NCI-H526 (cell line): ENCODE measurements at regions not wholly inside any gene's neighbourhood (a gene's known extent, or its start where the extent isn't known, plus 50 kb on each side); places are given as distances from the start of the nearest gene placed in this dataset.
A peak's percentile ranks its signal among the peaks of the same experiment; 100 is the strongest.
"Not testable (repeated sequence)": the region's sequence is repeated elsewhere in the genome, so short reads cannot be mapped to it uniquely, and the experiment has no call there.

Source experiments
- DNase-seq, 2 experiments: peaks; one replicate each; lab custom pipeline; 2025; lab: John Stamatoyannopoulos, UW

GRCh38 chr1:120552190-120552589 is 137.4 kb downstream of the NBPF8 start:
- DNase-seq: not testable (repeated sequence)

DNA sequence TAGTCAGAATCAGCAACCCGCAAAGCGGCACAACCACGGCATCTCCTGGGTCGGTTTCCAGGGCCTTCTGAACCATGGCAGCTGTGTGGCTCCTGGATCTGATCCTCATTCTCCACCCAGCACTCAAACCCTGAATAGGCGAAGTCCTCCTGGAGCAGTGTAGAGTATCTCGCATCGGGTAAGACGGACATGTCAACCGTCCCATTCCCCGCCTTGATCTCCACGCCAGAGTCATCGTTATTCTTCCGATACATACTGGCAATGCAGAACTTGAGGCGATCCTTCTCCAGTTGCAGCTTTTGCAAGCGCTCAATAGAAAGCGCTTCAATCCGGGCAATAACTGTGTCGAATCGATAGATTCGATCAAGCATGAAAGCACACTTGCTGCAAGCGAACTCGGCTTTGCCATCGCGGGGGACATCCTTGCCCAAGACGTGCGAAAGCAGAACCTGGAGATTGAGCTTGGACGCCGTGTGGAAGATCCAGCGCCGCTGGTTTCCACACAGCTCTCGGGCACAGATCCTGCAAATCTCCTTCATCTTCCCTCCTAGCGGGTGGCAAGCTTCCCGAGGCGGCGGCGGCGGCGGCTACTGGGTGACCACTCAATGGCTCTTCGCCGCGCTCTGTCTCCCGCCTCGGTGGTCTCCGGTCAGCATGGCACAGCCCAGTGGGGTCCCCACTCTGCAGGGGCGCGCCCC is 142.9 kb downstream of the NBPF8 start:
- peak; percentile 25 to 26 for DNase-seq

DNA sequence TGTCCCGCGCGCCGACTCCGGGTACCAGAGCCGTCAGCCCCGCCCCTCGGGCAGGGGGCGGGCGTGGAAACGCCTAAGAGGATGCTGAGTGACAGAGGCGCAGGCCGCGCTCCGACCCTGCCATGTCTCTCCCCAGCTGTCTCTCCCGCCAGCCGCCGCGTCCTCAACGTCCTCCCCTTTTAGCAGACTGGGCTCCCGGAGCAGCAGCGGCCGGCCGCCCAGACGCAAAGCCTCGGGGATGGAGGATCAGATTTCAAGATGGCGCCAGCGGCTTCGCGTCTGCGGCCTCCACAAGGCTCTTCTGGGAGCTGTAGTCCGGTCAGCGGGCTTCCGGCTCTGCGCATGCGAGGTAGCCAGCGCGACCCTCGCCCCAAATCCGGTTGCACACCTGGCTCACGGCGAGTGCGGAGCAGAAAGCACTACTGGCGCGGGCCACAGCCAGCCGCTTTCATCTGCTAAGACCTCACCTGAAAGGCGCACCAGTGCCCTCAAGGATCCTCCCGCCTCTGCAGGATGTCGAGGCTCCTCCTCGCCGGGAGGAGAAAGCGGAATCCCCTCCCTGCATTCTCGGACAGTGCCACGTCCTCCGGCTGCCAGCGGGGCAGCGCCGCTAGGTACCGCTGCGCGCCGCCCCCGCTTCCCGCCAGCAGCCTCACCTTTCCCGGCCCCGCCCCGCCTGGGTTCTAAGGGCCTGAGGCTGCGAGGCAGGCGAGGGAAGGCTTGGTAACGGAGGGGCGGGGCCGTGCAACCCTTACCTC is 143.6 kb downstream of the NBPF8 start:
- peak; percentile 83 to 87 for DNase-seq

DNA sequence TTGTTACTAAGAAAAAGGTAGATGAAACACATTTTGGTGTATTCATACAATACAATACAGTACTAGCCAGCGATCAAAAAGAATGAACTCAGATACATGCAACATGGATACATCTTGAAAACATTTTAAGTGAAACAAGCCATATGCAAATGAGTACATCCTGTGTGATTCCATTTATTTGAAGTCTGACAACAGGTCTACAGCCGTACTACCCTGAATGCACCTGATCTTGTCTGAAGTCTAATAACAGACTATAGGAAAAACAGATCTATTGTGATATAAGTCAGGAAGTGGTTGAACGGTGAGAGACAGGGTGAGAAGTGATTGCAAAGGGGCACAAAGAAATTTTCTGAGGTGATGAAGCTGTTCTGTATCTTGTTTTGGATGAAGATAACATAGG is 146.9 kb downstream of the NBPF8 start:
- DNase-seq: peak in 1 of 2 experiments; percentile 17

- DNase-seq: not testable (repeated sequence)
These were observed 150.6 kb downstream of the NBPF8 start for GRCh38 chr1:120565396-120565795.

- DNase-seq: not testable (repeated sequence)
These were observed 152.8 kb downstream of the NBPF8 start for GRCh38 chr1:120567620-120568019.

GRCh38 chr1:120575201-120575600 is 148.5 kb upstream of the NBPF26 start:
- not testable (repeated sequence) for DNase-seq

DNA sequence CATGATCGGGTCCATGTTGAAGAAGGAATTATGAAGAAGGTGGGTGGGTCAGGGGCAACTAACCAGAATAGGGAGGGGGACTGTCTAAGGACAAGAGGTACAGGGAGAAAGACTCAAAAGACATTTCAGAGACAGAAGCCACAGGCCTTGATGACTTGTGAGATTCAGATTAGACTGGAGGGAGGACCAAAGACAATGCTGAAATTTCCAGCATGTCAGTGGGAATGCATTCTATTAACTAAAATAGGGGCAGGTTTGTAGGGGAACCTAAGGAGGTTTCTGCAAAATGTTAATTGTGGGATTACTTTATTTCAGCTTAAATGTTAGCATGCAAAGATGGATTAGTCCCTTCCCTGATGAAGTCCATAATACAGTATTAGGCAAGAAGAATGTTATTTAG is 141.6 kb upstream of the NBPF26 start:
- DNase-seq: not testable (repeated sequence)

- DNase-seq: not testable (repeated sequence)
These were observed 137.7 kb upstream of the NBPF26 start for GRCh38 chr1:120586053-120586452.

GRCh38 chr1:120588811-120589210 is 134.9 kb upstream of the NBPF26 start:
- DNase-seq: not testable (repeated sequence)

GRCh38 chr1:120591774-120592173 is 132.0 kb upstream of the NBPF26 start:
- DNase-seq: not testable (repeated sequence)

- DNase-seq: not testable (repeated sequence)
These were observed 130.8 kb upstream of the NBPF26 start for GRCh38 chr1:120592943-120593342.

GRCh38 chr1:120593648-120594047 is 130.1 kb upstream of the NBPF26 start:
- DNase-seq: not testable (repeated sequence)

- not testable (repeated sequence) for DNase-seq
These were observed 125.3 kb upstream of the NBPF26 start for GRCh38 chr1:120598331-120598951.

DNA sequence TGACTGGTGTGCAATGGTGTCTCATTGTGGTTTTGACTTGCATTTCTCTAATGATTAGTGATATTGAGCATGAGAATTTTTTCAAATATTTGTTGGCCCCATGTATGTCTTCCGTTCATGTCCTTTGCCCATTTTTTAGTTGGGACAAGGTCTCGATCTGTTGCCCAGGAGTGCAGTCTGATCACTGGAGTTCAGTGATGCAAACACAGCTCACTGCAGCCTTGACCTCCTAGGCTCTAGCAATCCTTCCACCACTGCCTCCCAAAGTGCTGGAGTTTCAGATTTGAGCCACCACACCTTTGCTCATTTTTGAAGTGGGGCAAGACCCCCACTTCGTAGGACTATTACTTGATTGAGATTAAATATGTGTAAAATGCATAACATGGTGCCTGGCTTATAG is 124.2 kb upstream of the NBPF26 start:
- DNase-seq: not testable (repeated sequence)

DNA sequence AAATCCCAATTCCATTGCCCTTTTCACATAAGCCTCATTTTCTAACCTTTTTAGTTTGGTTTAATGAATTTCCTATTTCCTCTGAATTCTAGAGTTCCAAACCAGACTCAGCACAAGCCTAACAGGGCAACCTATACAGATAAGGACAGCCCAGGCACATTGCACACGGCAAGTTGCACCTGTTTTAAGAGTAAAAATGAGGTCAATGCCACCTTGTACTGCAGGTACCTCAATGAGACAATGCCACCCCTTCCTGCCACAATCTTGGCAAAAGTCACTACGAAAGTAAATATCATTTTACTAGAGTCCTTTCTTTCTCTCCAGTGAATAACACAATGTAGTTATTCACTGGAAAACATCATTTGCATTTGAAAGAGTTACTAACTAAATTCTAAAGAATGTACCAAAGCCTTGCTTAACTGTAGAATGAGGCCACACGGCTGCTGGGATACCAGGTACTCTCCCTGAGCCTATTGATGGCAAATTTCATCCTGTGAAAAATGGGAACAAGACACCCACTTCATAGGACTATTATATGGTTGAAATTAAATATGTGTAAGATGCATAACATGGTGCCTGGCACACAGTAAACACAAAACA is 123.2 kb upstream of the NBPF26 start:
- not testable (repeated sequence) for DNase-seq

GRCh38 chr1:120607882-120608281 is 115.9 kb upstream of the NBPF26 start:
- DNase-seq: not testable (repeated sequence)

DNA sequence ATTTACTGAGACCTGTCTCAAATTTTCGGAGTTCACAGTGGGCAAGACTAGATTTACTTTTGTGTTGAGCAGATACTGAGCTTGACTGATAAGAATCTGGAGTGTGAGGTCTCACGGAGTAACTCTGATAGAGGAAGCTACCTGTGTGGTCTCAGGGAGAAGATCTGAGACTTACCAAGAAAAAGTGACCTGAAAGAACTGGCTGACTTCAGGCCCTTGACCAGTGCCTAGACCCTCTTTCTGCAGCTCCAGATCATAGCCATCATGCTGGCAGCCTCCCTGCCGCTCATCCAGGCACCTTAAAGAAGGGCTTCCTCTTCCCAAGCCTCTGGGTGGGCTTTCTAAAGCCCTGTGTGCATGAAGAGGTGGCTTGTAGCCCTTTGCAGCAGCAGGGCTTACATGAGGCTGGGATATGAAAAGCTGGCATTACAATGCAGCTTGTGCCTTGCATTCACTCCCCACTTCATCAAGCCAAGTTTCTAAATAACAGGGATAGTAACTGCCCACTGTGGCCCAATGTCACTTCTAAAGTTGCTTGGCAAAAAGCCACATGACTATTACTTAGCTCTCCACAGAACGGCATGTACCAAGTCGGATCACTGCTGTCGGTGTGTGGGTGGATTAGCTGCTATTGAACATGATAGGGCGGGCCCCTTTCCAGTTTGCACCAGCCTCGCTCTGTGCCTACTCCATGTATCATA is 115.3 kb upstream of the NBPF26 start:
- not testable (repeated sequence) for DNase-seq

DNA sequence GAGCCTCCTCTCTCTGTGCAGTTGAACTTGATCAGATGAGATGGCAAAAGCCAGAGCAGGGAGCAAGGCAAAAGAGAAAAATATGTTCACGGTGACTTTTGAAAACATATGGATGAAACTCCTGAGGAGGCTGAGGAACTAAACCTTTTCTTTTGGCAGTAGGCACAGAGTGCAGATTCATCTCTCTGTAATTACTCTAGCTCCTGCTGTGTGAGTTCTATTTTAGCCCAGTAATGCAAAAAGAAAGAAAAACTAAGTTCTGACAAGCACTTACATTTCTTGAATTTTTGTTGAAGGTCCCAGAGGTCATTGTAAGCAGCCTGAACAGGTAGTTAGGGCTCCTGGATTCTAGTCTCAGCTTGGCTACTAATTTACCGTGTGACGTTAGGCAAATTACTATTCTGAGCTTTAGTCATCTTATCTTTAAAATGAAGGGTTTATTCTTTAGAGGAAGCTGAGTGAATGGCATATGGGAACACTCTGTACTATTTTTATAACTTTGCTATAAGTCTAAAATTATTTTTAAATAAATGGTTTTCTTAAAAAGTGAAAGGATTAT is 114.7 kb upstream of the NBPF26 start:
- not testable (repeated sequence) for DNase-seq

- DNase-seq: not testable (repeated sequence)
These were observed 113.9 kb upstream of the NBPF26 start for GRCh38 chr1:120609834-120610233.

DNA sequence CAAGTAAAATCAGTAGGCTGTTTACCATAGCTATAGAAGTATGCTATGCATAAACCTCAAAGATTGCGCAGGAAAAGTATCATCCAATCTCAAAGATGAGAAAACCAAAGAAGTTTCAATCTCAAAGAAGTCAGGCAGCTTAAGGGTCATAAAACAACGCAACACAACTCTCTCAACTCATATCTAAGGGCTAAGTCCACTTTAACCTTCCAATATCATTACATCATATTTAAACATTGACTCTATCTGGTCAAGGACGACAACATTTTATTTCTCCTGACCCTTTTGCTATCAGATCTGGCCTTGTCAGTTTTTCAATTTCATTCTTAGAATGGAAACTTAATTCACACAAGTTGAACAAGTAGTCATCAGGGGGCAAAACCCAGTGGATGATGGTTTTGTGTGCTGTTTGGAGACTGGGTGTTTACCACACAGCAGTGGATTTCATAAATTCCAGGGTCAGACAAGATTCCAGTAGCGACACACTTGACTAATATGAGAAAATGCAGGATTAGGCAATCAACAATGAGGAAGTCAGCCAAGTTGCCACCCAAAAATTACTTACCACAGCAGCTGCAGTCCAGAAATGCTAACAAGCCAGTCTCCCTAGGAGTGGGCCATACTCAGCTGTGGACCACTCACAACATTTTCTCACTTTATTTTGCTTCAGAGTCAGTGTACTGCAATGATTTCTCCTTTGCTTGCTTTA is 108.7 kb upstream of the NBPF26 start:
- not testable (repeated sequence) for DNase-seq
